HuH-7 (cell line): ENCODE measurements at regions not wholly inside any gene's neighbourhood (a gene's known extent, or its start where the extent isn't known, plus 50 kb on each side); places are given as distances from the start of the nearest gene placed in this dataset.

Experiments used
- DNase-seq: peaks from one replicate; pipeline ENCODE4 v3.0.0; 2011; ENCODE audit warnings: low spot score

- no peak for DNase-seq
Measured at GRCh38 chr9:29826421-29826820, 2253.1 kb upstream of the C9orf72 start.

GRCh38 chr9:29830821-29831220, 2257.5 kb upstream of the C9orf72 start:
- peak; percentile 1 for DNase-seq

GRCh38 chr9:29838491-29839020, 2265.3 kb upstream of the C9orf72 start:
- DNase-seq: no peak

- DNase-seq: no peak
Measured at GRCh38 chr9:29844251-29844650, 2271.0 kb upstream of the C9orf72 start.

- DNase-seq: no peak
Measured at GRCh38 chr9:29850664-29851063, 2277.4 kb upstream of the C9orf72 start.

GRCh38 chr9:29861803-29862202, 2288.5 kb upstream of the C9orf72 start:
- DNase-seq: no peak

GRCh38 chr9:29865764-29866313, 2292.6 kb upstream of the C9orf72 start:
- no peak for DNase-seq

- DNase-seq: no peak
Measured at GRCh38 chr9:29866556-29866955, 2293.3 kb upstream of the C9orf72 start.

GRCh38 chr9:29873579-29873978, 2300.3 kb upstream of the C9orf72 start:
- no peak for DNase-seq

GRCh38 chr9:29875547-29875946, 2302.3 kb upstream of the C9orf72 start:
- DNase-seq: no peak

GRCh38 chr9:29882767-29883166, 2309.5 kb upstream of the C9orf72 start:
- DNase-seq: no peak

GRCh38 chr9:29906065-29906464, 2332.8 kb upstream of the C9orf72 start:
- no peak for DNase-seq

GRCh38 chr9:29928072-29928471, 2354.8 kb upstream of the C9orf72 start:
- DNase-seq: no peak

- DNase-seq: no peak
Measured at GRCh38 chr9:29939559-29939958, 2366.3 kb upstream of the C9orf72 start.

GRCh38 chr9:29945012-29945411, 2371.7 kb upstream of the C9orf72 start:
- DNase-seq: no peak

- no peak for DNase-seq
Measured at GRCh38 chr9:29958469-29958868, 2385.2 kb upstream of the C9orf72 start.

- DNase-seq: no peak
Measured at GRCh38 chr9:29965834-29966233, 2392.6 kb upstream of the C9orf72 start.

- no peak for DNase-seq
Measured at GRCh38 chr9:29966247-29966646, 2393.0 kb upstream of the C9orf72 start.

GRCh38 chr9:29968831-29969230, 2395.6 kb upstream of the C9orf72 start:
- DNase-seq: no peak

GRCh38 chr9:29969408-29969807, 2396.1 kb upstream of the C9orf72 start:
- no peak for DNase-seq

GRCh38 chr9:29969856-29970647, 2396.8 kb upstream of the C9orf72 start:
- no peak for DNase-seq

- DNase-seq: no peak
Measured at GRCh38 chr9:29974197-29974596, 2400.9 kb upstream of the C9orf72 start.

- no peak for DNase-seq
Measured at GRCh38 chr9:29976981-29977380, 2403.7 kb upstream of the C9orf72 start.

- DNase-seq: no peak
Measured at GRCh38 chr9:29981013-29981412, 2403.4 kb upstream of the ACO1 start.
